Subcutaneous abdominal adipose tissue (tissue), 5 donors: ENCODE measurements at regions not wholly inside any gene's neighbourhood (a gene's known extent, or its start where the extent isn't known, plus 50 kb on each side); places are given as distances from the start of the nearest gene placed in this dataset.

Source experiments
- H3K27ac ChIP-seq: one replicate; pipeline ENCODE4 v1.7.0; 2013; ENCODE audit warnings: low read depth, mild to moderate bottlenecking, inconsistent platforms, low read length, moderate library complexity
- H3K27me3 ChIP-seq, 5 donors: one replicate each; pipeline ENCODE4 v1.7.0; 2013; ENCODE audit warnings: low read length in 5 of 5, inconsistent platforms in 1 of 5; ENCODE audit not compliant: control insufficient read depth in 5 of 5, insufficient read depth in 4 of 5
- H3K36me3 ChIP-seq, 5 donors: one replicate each; pipeline ENCODE4 v1.7.0; 2013; ENCODE audit warnings: low read length in 5 of 5; ENCODE audit not compliant: control insufficient read depth in 5 of 5, insufficient read depth in 5 of 5
- H3K4me1 ChIP-seq, 5 donors: one replicate each; pipeline ENCODE4 v1.7.0; 2013; ENCODE audit warnings: low read length in 5 of 5, mild to moderate bottlenecking in 3 of 5, moderate library complexity in 1 of 5; ENCODE audit not compliant: control insufficient read depth in 5 of 5, insufficient read depth in 5 of 5
- H3K4me3 ChIP-seq, 5 donors: one replicate each; pipeline ENCODE4 v1.7.0; 2013; ENCODE audit warnings: low read length in 5 of 5, low read depth in 1 of 5
- H3K9ac ChIP-seq, 5 donors: one replicate each; pipeline ENCODE4 v1.7.0; 2013; ENCODE audit warnings: low read length in 5 of 5, mild to moderate bottlenecking in 4 of 5, moderate library complexity in 3 of 5
- H3K9me3 ChIP-seq, 5 donors: one replicate each; pipeline ENCODE4 v1.7.0; 2013; ENCODE audit warnings: low read length in 5 of 5; ENCODE audit not compliant: control insufficient read depth in 5 of 5
- donor health status: healthy.
- donor health status: healthy.
- donor health status: healthy.
- donor health status: healthy.
- donor health status: healthy.

DNA sequence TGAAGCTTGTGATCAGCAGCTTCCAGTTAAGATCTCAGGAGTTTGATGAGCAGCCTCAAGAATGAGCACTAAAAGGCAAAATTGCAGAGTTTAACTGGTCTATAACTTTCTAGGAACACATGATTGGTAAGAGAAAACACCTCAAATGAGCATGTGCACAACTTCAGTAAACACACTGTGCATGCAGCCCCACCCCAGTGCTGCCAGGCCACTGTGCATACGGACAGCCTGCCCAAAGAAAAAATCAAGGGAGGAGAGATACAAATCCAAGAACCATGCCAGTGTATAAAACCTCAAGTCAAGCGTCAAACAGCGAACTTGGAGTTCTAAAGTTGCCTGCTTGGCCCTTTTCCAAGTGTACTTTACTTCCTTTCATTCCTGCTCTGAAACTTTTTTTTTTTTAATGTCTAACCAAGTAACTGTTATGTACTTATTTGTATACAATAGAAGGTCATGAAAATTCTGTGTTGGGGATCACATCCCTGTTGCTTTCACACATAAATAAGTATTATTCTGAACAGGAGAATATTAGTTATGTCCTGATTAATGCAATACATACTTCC, 125.6 kb upstream of the TSLP start:
- Histone ChIP-seq H3K4me1 (no peaks in the 10 kb centered on the region), H3K27me3 (no peaks in the 10 kb centered on the region), H3K27ac (no peak overlapping the region), H3K9me3 (no peaks in the 10 kb centered on the region), H3K9ac (no peak overlapping the region), H3K36me3 (no peaks in the 10 kb centered on the region), H3K4me3 (no peak overlapping the region)

DNA sequence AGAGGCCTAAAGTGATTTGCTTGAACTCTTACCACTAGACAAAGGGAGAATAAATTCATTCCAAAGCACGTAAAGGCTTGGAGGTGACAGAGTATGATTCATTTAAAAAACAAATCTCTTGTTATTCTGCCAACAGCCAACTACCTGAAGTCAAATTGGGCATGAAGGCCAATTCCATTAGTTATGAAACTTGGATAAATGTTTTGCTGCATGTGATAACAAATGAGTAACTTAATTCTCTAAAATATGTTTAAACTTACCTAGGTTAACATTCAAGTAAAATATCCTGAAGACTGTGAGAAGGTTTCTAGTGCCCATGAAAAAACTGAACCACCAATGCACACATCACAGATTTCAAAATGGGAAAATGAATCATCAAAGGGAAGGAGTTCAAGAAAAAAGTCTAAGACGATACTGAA, 120.1 kb upstream of the TSLP start:
- H3K27ac ChIP-seq = no peak overlapping the region
- no peaks in the 10 kb centered on the region for H3K9me3 ChIP-seq
- H3K4me1 ChIP-seq = no peaks in the 10 kb centered on the region
- peaks cover 0 to under 1% (median 0%) of the 10 kb centered on the region in 5 donors for H3K27me3 ChIP-seq
- H3K36me3 ChIP-seq = no peaks in the 10 kb centered on the region
- H3K4me3 ChIP-seq = no peak overlapping the region
- H3K9ac ChIP-seq = no peak overlapping the region

DNA sequence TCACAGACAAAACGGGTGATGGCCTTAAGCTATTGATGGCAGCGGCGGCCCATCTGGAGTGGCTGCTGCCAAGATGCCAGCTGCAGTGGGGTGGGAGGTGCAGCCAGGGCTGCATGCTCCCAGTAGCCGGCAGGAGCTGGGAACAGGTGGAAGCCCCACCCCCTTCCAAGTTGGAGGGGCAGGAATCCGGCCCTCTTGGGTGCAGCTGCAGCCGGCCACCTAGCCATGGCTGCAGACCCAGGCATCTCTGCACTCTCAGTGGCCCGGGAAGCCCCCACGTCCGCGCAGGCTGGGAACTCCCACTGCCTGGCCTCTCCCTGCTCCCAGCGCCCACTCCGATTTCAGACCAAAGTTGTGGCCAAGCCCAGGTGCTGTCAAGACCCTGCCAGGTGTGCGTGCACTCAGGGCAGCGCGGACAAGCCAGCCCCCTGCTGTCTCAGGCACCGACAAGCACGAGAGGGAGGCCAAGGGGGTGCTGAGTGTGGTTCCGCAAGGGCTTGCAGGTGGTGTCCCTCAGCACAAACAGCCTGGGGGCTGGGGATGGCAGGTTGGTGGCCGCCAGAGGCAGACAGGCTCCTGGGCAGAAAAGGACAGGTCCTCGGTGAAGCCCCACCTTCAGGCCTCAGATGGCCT, 115.1 kb upstream of the TSLP start:
- H3K27ac ChIP-seq = no peak overlapping the region

DNA sequence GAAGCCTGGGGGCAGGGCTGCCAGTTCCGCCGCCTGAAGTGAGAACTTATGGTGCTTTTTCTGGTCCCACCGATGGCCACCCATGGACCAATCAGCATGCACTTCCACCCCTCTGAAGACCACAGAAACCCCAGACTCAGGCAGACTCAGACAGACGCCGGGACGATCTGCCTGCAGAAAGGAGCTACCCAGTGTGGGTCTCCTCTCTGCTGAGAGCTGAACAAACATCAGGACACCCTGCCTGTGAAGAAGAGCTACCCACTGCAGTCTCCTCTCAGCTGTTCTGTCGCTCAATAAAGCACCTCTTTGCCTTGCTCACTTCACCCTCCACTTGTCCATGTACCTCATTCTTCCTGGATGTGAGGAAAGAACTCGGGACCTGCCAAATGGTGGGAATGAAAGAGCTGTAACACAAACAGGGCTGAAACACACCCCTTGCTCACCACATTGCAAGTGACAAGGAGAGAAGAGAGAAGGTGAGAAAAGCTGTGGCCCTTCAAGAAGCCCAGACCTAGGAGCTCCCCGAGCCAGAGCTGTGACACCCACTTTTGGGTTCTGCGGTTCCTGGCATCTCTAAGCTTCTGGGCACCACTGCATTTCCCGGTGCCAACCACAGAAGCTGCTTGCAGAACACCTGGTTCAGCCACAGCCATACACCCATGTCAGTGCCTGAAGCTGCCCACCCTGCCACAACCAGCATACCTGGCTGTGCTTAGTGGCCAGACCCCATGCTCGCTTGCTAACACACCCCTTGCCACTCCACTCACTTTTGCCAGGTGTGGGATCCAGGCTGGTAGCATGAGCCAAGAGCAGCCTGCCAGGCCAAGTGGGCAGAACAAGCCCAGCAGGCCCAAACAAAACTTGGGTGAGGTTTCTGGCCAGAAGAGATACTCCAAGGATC, 114.3 kb upstream of the TSLP start:
- Histone ChIP-seq H3K27ac (no peak overlapping the region), H3K36me3 (no peaks in the 10 kb centered on the region), H3K9me3 (no peaks in the 10 kb centered on the region), H3K9ac (no peak overlapping the region), H3K4me3 (no peak overlapping the region), H3K4me1 (no peaks in the 10 kb centered on the region), H3K27me3 (peaks cover 0 to 3% (median 0%) of the 10 kb centered on the region in 5 donors)

More for the DNA sequence above, 115.1 kb upstream of the TSLP start:
- Histone ChIP-seq H3K27me3 (peaks cover 0 to 3% (median 0%) of the 10 kb centered on the region in 5 donors), H3K36me3 (no peaks in the 10 kb centered on the region), H3K9ac (no peak overlapping the region), H3K4me3 (no peak overlapping the region), H3K9me3 (no peaks in the 10 kb centered on the region), H3K4me1 (no peaks in the 10 kb centered on the region)

DNA sequence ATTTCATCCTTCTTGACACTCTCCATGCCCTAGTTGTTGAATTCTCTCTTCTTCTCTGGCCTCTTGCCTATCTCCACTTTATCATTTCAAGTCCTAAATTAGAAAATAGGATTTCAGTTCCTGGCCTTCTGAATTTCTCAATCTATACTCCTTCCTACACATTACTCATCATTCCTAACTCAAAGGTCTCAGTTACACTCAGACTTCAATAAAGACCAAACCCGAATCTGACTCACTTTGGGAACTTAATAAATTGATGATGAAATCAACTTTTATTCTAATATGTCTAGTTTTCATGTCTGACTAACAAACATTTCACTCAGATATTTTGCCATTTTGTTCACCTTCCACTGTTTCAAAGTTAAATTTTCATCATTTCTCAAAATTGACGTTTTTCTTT, 113.6 kb upstream of the TSLP start:
- H3K36me3 ChIP-seq = no peaks in the 10 kb centered on the region
- peaks cover 0 to 3% (median 0%) of the 10 kb centered on the region in 5 donors for H3K27me3 ChIP-seq
- no peak overlapping the region for H3K4me3 ChIP-seq
- no peak overlapping the region for H3K9ac ChIP-seq
- H3K27ac ChIP-seq = no peak overlapping the region
- no peaks in the 10 kb centered on the region for H3K4me1 ChIP-seq
- H3K9me3 ChIP-seq = no peaks in the 10 kb centered on the region

DNA sequence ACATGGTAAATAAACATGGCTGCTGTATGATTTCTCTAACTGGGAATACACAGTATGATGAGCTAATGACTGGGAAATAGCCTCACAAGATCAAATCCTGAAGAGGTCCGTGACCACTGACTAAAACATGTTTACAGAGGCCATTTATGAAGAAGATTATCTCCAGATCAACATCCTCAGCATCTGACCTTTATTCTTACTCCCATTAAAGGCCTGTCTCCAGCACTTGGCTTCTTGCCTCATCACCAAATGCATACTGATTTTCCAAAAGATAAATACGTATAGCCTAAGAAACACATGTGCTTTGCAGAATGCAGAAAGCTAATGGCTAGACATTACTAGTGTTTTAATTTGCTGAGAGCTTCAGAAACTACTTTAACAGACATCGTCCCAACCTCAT, 108.0 kb upstream of the TSLP start:
- H3K27me3 ChIP-seq = no peaks in the 10 kb centered on the region
- no peaks in the 10 kb centered on the region for H3K4me1 ChIP-seq
- H3K9ac ChIP-seq = no peak overlapping the region
- no peak overlapping the region for H3K4me3 ChIP-seq
- no peaks in the 10 kb centered on the region for H3K36me3 ChIP-seq
- H3K27ac ChIP-seq = no peak overlapping the region
- no peaks in the 10 kb centered on the region for H3K9me3 ChIP-seq

DNA sequence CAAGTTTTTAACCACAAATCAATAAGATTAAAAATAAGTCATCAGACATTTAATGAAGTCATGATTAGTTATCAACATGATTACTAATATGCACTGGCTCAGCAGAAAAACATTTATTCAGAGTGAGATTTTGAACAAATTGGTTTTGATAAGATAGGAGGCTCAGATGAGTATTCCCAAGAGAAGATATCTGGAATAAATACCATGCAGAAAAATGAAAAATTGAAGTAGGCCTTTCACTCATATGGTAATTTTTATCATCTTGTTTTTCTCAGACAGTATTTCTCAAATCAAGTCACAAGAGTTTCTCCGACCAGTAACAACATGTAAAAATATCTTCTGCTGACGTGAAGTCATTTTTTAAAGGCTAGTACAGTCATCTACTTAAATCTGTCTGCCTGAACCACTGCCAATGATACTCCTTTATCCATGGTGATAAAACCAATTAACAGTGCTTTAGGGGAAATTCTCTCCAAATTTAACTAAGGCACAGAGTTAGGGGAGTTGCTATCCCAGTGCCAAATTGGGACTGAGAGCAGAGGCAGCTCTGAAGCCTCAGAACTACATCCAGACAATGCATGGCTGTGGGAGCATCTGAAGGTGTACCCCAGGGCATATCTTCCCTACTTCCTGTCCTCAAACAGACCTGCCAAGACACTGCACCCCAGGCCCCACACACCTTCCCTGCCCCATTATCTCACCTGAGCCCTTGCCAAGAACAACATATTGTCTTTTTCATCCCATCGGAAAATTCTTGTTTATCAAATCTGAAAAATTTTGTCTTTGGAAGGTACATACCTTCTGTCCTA, 105.5 kb upstream of the TSLP start:
- Histone ChIP-seq H3K27me3 (no peaks in the 10 kb centered on the region), H3K4me3 (no peak overlapping the region), H3K36me3 (no peaks in the 10 kb centered on the region), H3K4me1 (no peaks in the 10 kb centered on the region), H3K27ac (no peak overlapping the region), H3K9me3 (no peaks in the 10 kb centered on the region), H3K9ac (no peak overlapping the region)

DNA sequence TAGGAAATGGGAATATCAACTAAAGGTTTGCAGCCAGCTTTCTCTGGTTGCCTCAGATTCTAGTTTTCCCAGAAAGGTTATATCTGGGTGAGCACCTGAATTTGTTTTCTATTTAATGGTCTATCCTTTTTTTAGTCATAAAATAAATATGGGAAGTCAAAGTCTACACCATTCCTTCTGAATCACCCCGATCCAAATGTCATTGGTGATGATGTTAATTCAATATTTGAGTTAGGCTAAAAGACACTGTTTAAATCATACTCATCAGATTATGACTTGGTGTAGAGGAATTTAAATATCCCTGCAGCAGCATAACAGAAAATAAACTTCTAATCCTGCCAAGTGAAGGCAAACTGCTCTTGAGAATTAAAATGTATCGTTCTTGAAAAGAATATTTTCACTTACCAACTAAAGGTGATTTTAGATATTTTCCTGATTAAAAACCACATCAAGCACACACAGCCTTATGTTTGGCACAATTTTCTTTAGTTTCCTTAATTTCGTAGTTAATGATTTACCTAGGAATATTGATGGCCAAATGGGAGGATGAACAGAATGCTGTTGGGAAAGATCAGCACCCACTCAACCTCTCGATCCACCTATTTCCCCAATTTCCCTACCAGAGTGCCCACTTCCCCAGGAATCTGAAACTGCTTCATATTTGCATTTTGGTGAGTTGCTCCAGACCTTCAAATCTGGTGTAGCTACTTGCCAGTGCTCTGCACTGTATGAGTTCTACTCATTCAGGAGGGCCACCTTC, 103.1 kb upstream of the TSLP start:
- no peaks in the 10 kb centered on the region for H3K9me3 ChIP-seq
- no peaks in the 10 kb centered on the region for H3K36me3 ChIP-seq
- H3K27ac ChIP-seq = no peak overlapping the region
- H3K9ac ChIP-seq = no peak overlapping the region
- H3K4me1 ChIP-seq = no peaks in the 10 kb centered on the region
- no peaks in the 10 kb centered on the region for H3K27me3 ChIP-seq
- H3K4me3 ChIP-seq = no peak overlapping the region

DNA sequence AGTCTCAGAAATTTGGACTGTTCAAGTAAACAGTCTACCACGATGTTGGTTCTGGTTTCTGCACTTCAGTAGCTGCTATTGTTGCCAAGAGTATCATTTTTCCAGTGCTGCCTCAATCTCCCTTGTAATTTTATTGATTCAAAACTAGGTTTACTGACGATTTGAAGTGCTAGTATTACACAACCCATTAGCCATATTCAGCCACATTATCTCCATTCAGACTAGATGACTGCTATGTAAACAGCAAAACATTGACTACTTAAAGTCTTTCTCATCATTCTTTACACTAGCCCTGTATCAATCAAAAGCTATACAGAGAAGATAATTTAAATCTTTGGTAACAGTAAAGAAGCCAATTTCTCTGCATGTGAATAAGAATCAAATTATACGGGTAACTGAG, 102.0 kb upstream of the TSLP start:
- Histone ChIP-seq H3K27me3 (no peaks in the 10 kb centered on the region), H3K4me3 (no peak overlapping the region), H3K4me1 (no peaks in the 10 kb centered on the region), H3K9me3 (no peaks in the 10 kb centered on the region), H3K9ac (no peak overlapping the region), H3K27ac (no peak overlapping the region), H3K36me3 (no peaks in the 10 kb centered on the region)
